Limb (tissue), 2 donors: ENCODE measurements at regions not wholly inside any gene's neighbourhood (a gene's known extent, or its start where the extent isn't known, plus 50 kb on each side); places are given as distances from the start of the nearest gene placed in this dataset.
"Not testable (repeated sequence)": the region's sequence is repeated elsewhere in the genome, so short reads cannot be mapped to it uniquely, and the experiment has no call there.

ENCODE experiments used
- DNase-seq, 2 donors: peaks; one replicate each; pipeline ENCODE4 v3.0.0-alpha.2; 2016; ENCODE audit errors: extremely low spot score in 2 of 2

DNA sequence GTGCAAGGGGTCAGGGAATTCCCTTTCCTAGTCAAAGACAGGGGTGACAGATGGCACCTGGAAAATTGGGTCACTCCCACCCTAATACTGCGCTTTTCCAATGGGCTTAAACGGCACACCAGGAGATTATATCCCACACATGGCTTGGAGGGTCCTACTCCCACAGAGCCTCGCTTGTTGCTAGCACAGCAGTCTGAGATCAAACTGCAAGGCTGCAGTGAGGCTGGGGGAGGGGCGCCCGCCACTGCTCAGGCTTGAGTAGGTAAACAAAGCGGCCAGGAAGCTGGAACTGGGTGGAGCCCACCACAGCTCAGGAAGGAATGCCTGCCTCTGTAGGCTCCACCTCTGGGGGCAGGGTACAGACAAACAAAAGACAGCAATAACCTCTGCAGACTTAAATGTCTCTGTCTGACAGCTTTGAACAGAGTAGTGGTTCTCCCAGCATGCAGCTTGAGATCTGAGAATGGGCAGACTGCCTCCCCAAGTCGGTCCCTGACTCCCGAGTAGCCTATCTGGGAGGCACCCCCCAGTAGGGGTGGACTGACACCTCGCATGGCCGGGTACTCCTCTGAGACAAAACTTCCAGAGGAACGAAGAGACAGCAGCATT, 1388.7 kb upstream of the EYS start:
- not testable (repeated sequence) for DNase-seq

DNA sequence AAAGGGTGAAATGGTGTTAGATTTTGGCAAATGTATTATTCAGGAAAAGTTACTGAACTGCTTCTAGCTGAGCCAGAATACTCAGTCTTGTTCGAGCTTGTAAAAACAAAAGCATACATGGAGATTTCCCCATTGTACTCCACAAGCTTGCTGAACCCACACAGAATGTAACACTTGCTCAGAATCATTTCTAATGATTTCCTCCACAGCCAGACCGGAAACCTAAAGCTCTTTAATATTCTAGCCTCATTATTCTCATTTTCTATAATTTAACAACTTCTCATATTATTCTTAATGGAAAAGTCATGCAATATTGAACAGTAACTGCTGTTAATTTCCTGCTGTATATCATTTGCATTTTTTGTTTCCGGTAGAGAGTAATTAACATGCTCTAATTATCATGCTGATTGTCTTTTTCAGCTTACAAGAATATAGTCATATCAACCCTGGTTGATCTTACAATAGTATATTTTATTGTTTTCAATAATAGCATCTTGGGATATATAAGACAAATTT, 1387.5 kb upstream of the EYS start:
- no peak for DNase-seq

DNA sequence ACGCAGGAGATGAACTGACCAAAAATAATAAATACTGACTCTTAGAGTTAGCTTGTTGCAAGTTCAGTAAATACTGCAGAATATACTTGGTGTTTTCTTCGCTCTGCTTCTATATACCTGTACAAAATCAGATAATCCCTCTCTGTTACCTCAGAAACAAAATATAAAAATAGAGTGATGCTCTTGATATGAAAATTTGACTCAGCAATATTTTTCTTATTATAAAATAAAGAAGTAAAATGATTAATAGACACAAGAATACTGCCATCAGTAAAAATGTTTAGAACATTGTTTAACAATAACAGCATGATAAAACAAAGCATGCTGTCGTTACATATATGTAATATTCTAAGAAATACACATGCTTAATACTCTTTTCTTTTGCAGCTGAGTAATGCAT, 1366.9 kb upstream of the EYS start:
- no peak for DNase-seq

DNA sequence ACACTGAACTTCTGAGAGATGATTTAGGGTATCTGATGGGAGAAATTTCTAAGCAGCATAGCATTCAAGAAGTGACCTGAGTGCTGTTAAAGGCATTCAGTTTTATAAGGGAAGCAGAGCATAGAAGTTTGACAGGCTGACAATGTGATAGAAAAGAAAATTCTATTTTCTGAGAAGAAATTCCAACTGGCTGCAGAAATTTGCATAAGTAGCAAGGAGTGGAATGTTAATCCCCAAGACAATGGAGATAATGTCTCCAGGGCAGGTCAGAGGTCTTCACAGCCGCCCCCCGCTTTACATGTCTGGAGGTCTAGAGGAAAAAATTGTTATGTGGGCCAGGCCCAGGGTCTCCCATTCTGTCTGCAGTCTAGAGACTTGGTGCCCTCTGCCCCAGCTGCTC, 1361.8 kb upstream of the EYS start:
- DNase-seq = no peak

DNA sequence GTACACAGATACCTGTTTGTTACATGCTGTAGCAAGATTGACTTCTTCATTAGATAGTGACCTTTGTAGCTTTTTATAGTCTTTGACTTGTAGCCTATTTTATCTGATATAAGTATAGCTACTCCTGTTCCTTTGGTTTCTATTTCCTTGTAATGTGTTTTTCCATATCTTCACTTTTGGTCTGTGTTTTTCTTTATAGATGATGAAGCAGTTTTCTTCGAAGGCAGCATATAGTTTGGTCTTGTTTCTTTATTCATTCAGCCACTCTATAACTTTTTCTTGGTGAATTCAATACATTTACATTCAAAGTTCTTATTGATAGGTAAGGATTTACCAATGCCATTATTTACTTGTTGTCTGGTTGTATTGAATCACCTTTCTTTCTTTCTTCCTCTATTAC, 1357.3 kb upstream of the EYS start:
- no peak for DNase-seq

DNA sequence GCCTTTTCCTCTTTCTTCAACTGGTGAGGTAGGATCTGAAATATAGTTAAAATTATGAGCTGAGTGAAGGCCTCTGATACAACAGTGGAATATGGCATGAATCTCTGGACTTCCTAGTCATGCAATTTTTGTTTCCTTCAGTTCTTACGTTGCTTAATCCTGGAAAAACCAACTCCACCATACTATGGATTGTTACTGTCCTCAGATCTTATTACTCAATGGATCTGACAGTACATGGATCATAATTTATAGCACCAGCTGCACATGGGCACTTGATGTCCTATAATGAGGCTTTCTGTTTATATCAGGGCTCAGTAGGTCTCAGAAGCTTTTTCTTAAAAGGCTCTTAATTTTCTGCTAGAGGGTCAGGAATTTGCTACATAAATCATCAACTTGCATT, 1341.0 kb upstream of the EYS start:
- no peak for DNase-seq

DNA sequence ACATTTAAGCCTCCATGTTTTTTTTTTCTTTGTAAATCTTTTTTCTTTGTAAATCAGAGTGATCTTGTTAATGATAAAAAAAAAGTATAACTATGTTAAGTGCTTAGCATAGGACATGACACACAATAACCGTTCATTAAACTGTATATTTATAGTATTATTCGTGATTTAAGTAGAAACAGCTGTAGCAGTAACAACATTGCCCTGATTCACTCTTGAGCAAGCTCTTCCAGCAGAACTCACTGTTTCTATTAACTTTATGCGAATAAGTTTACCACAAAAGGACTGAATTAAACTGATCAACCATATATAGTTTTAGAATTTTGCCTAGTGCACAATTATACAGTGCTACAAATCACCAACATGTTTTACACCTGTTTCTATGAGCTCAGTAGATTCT, 1338.0 kb upstream of the EYS start:
- peak in 1 of 2 donors; percentile 3 for DNase-seq

DNA sequence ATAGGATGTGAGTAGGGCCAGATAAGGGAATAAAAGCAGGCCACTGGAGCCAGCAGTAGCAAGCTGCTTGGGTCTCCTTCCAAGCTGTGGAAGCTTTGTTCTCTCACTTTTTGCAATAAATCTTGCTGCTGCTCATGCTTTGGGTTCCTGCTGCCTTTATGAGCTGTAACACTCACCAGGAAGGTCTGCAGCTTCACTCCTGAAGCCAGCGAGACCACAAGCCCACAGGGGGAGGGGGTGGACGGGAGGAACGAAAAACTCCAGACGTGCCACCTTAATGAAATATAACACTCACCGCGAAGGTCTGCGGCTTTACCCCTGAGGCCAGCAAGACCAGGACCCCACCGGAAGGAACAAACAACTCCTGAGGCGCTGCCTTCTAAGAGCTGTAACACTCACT, 1324.4 kb upstream of the EYS start:
- DNase-seq = no peak

DNA sequence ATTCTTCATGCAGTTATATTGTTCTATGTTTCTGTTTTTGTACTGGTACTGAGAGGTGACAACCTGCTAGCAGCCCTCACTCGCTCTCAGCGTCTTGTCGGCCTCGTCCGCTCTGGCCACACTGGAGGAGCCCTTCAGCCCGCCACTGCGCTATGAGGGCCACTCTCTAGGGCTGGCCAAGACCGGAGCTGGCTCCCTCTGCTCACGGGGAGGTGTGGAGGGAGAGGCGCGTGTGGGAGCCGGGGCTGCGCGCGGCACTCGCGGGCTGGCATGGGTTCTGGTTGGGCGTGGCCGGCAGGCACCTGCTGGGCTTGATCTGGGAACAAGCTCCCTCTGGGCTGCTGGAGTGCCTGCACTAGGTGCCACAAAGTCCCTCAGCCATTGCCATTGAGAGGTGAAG, 1323.8 kb upstream of the EYS start:
- no peak for DNase-seq

DNA sequence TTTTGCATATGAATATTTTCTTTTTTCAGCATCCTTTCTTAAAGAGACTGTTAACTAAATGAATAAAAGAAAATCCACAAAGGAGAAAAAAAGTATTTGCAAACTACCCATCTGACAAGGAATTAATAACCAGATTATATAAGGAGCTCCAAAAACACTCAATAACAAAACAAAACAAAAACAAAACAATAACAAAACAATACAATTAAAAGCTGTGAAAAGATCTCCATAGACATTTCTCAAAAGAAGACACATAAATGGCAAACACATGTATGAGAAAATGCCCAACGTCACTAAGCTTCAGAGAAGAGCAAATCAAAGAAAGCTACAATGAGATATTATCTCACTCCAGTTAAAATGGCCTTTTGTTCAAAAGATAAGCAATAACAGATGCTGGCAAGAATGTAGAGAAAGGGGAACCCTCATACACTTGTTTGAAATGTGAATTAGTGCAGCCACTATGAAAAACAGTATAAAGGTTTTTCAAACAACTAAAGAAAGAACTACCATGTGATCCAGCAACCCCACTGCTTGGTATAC, 1310.0 kb upstream of the EYS start:
- DNase-seq = no peak

DNA sequence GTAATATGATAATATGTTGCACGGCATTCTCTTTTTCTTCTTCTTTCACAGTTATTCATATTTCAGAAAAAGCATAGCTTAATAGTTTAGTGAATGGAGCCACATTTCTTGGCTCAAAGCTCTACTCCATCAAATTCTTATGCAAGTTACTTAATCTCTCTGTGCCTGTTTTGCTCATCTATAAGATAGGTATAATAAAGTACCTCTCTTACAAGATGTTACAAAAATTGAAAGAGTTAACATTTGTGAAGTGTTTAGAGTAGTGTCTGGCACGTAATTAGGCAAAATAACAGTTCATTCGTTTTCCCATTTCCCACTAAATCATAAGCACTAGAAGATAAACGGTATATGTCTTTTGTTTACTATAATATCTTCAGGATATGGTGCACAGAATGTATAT, 1304.4 kb upstream of the EYS start:
- DNase-seq = no peak

DNA sequence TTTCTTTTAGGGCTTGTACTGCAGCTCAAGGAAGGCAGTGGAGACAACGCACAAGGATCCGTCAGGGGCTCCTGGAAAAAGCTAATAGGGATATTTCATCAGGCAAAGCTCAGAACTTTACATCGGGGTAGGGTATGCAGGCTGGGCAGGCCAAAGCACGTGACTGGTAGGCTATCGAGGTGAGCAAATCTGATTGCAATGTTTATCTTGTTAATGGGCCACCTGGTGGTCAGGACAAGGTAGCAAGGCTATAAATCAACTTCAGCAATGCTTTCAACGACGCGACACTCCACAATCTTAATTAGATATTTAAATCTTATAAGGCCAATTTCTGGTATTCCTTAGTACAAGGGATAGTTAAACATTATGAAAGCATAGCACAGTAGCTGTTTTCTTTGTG, 1302.8 kb upstream of the EYS start:
- no peak for DNase-seq

DNA sequence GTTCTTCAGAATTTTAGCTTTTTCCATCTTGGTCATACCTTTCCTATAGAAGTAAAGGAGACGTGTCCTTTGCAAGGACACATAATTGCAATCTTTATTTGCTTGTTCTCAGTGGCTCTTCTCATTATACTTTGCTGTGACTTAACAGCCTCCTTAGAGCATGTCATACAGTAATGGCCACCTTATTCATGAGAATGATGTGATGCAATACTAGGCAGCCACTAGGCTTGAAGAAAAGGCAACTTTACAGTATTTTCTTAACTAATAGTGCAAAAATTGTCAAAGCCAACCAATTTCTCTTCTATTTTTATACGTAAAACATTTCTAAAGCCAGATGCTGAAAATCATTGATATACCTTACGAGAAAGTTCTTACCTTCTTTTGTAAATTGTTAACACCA, 1296.8 kb upstream of the EYS start:
- no peak for DNase-seq

DNA sequence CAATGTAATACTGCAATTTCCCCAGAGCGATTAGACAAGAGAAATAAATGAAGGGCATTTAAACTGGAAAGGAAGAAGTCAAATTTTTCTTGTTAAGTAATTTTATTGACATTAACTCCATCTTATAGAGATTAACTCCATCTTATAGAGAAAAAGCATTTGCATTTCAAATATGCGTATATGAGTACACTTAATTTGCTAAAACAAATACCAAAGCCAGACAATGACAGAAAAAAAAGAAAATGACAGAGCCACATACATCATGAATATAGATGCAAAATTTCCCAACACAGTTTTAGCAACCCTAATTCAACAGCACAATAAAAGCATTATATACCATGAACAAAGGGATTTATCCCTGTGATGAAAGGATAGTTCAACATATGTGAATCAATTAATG, 1293.1 kb upstream of the EYS start:
- DNase-seq = no peak

DNA sequence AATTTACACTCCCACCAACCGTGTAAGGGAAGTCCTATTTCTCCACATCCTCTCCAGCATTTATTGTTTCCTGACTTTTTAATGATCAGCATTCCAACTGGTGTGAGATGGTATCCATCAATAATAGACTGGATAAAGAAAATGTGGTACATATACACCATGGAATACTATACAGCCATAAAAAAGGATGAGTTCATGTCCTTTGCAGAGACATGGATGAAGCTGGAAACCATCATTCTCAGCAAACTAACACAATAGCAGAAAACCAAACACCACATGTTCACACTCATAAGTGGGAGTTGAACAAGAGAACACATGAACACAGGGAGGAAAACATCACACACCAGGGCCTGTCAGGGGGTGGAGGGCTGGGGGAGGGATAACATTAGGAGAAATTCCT, 1290.6 kb upstream of the EYS start:
- DNase-seq = not testable (repeated sequence)

DNA sequence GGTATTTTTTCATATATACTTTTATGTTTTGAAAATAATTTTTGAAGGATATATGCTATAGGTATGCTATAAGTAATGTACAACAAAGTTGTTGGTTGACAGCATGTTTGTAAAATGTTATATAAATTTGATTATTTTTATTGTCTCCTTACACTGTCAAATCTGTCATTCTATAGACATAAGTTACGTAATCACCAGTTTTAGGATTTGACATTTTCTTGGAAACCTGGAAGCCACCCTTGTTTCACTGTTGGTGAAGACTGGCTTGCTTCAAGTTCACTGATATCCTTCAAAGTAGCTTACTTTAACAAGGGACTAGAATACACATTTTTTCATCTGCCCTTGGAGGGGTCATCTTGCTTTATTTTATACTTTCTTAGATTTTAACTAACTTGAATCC, 1288.6 kb upstream of the EYS start:
- no peak for DNase-seq

DNA sequence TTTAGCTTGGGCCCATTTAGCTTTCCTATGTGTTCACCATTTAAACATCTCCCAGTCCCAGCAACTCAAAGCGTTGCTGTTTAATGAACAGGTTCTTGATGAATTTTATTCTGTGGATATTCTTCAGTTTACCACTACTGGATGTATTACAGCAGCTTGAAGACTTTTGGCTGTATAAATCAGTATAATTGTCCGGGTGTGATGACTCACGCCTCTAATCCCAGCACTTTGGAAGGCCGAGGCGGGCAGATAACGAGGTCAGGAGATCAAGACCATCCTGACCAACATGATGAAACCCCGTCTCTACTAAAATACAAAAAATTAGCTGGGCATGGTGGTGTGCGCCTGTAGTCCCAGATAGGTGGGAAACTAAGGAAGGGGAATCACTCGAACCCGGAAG, 1286.7 kb upstream of the EYS start:
- not testable (repeated sequence) for DNase-seq

DNA sequence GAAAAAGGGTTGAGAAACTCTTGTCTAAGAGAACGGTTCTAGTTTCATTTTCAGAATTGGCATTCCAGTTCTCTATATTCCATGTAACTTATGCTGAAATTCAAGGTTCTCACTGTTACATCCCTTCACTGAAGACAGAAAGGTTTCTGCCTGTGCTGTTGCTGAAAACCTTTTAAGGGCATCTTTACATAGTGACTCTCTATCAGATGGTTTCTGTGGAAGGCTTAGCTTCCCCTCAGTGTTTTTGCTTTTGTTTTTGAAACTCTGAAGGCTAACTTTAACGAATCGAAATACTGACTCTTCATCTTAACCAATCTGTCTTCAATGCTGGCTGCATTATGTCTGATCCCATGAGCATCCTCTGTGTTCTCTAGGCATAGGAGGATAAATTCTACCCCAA, 1286.2 kb upstream of the EYS start:
- DNase-seq = no peak

DNA sequence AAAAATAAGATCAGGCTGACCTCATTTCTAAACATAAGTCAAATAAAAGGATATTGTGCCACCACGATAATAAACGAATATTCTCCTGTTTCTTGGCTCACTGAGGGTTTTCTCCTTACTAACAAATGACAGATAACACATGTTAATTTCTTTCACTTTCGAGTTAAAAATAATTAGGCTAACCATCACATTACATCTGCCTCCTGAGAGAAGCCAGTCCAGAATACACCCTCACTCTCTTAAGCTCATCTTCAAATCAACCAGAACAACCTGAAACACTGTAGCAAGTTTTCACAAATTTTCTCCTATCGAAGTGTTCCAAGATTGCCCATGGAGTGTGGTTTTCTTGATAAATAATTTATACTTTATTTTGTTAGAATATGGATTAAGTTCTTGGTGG, 1285.6 kb upstream of the EYS start:
- no peak for DNase-seq

DNA sequence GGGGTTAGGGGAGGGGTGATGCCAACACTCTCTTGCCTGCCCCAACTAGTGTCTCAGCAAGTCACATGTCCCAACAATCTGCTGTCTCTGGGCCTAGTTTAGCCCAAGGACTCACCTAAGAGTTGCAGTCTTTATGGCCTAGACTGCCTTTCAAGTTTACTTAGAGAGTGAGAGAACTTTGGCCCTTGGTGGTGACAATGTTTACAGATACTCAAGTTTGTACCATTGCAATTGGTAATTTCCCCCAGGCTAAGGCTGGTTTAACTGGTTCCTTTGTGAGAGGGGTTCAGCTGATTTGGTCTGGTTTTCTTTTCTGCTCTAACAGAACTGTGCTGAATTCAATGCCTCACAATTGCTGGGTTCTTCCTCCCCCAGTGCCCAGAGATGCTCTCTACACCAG, 1279.9 kb upstream of the EYS start:
- DNase-seq = no peak

DNA sequence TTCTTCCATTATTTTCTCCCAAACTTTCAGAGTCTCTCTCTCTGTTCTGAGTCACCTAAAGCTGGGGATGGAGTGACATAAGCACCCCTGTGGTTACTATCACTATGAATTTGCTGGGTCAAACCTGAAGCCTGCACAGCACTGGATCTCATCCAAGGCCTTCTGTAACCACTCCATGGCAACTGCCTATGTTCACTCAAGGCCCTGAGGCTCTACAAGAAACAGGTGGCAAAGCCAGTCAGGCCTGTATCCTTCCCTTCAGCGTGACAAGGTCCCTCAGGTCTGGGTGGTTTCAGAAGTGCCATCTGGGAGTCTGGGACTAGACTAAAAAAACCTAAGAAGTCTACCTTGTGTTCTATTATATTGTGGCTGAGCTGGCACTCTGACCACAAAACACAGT, 1278.8 kb upstream of the EYS start:
- DNase-seq = no peak

DNA sequence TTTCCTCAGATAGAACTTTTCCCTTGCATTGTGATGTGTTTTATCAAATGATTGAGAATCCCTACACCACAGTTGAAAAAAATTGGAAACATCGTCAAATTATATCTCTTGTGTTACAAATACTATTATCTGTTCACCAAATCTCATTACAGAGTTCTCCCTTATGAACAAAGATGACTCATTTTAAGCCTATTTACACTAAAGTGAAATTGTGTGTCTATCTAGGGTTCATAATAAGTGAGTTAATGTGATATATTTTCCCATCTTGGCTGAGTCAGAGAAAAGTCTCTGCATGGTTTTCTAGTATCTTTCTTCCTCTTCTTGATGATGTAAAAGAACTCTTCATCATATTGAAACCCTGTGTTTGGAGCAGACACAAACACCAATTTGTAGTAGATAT, 1263.3 kb upstream of the EYS start:
- DNase-seq = no peak

DNA sequence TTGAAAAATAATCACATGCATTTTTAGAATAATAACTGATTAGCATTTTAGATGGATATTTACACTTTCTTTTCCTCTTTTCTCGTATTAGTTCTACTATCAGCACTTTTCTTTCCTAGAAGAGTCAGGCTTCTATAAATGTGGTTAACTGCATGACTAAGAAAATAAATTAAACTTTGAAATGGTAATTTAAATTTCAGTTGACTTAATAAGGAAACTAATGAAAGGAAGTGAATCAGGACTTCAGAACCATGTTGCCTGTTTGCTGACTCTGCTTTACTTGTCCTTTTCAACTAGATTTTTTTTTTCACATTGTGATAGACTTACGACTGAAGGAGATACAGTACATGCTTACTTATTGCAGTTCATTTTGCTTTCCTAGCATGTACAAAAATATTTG, 1258.2 kb upstream of the EYS start:
- DNase-seq = no peak

DNA sequence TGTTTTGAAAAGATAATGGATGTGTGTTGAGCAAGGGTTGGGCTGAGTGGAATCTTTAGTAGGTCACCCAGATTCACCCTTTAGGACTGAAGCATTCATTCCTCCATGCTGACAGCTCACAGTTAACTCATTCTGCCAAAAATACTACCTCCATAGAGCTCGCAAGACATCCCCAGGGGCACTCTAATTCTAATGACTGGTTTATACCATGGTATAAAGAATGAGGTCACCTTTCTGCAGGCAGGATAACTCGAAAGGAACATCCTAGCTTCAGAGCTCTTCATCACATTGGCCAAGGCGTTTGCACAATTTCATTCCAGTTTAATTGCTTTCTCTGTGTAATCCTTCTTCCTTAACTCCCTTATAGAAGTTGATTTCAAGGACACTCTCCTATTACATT, 1257.2 kb upstream of the EYS start:
- DNase-seq = no peak
